ENCODE measurements at regions not wholly inside any gene's neighbourhood (a gene's known extent, or its start where the extent isn't known, plus 50 kb on each side); places are given as distances from the start of the nearest gene placed in this dataset.

DNA sequence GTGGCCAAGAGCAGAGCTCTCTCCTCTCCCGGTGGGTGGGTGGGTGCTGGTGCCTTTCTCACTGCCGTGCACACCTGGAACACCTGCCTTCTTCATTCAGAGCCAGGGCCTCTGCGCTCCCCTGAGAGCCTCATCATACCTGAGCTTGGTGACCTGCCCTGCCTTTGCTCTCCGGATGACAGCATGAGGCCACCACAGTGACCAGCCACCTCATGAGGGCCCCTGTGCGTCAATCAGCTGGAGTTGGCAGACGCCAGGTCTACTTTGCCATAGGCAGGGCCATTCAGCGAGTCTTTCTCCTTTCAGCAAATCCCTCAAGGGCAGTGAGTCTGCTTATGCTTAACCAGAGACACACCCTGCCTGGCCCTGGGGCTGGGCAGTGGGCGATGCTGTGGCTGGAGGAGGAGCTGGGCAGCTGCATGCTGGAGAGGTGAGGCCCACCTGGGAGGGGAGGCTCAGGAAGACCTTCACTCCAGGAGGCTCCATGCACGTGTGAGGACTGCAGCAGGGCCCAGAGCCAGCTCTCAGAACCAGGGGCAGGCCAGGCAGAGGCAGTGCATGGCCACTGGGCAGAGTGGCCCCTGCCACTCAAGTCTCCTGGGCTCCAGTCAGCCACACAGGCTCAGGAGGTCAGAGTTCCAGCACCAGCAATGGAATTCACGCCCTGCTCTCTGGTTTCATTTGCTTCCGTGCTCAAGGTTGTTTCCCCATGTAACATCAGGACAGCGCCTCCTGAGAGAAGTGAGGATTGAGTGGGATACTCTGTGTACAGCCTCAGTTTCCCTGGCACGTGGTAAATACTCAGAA is 417.5 kb upstream of the MYT1L start:
- no peak overlapping the region for H3K4me3 ChIP-seq (ENCODE audit: low read depth, low read length)
- DNase-seq (ENCODE audit: low read depth): no peak

DNA sequence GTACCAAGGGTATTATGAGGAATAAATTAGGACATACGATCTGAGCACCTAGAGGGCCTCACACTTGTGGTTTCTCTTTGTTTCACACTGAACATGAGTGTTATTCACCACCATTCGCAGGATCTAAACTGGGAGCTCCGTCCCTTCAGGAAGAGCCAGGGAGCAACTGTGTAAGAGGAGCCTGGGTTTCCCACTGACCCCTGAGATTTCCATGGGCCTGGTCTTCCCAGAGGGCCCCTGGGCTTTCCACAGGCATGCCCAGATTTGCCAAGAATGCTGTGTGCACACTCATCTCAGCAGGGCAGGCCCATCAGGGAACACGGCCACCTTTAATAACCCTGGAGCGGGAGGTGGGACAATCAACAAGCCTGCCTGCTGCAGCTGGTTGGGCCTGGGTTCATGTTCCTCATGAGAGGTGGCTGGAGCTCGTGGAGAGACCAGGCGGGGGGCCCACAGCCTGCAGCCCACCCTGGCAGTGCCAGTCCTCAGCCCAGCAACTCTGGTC is 416.8 kb upstream of the MYT1L start:
- no peak overlapping the region for H3K4me3 ChIP-seq (ENCODE audit: low read depth, low read length)
- DNase-seq (ENCODE audit: low read depth): no peak

DNA sequence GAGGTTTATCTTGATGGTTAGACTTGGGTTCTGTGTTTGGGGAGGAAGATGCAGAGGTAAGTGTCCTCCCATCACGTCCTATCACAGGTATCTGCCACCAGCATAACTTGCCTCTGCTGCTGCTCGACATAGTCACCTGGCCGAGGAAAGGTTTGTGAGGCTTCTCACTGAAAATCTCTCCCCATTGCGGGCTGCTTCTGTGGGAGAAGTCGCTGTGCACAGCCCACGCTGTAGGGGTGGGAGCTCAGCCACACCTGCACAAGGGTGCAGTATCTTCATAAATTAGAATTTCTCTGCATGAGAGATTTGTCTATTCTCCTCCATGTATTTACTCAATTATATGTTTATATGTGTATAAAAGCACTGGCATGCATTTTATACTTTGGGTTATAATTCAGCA is 415.7 kb upstream of the MYT1L start:
- no peak for DNase-seq (ENCODE audit: low read depth)
- H3K4me3 ChIP-seq (ENCODE audit: low read depth, low read length): no peak overlapping the region

DNA sequence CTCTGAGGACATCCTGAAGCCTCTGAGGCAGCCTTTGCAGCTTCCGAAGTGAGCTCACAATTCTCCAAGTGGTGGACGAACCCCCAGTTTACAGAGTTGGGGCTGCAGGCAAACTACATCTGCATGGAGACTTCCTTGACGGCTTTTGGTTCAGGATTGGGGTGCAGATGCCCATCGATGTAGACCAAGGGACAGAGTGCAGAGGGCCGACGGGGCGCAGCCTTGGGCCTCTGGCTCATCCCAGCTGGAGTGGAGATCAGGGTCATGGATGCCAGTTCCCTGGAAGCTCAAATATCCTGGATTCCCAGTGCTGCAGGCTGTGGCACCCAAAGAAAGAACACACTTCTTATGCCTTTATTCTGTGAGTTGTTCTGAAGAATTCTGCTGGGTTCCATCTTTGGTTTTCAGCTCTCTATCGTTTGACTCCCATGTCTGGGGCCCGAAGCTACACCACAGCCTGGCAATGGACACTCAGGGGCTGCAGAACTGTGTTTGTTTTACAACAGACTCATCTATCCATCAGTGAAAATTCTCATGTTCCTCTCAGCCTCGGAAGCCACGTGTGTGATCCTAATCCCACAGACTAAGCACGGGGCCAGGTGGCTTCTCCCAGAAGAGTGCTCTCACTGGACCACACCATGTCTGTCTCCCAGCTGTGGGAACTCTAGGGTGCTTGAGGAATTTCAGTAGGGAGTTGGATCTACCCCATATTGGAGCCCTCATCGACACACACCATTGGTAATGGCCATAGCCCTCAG is 414.1 kb upstream of the MYT1L start:
- no peak for DNase-seq (ENCODE audit: low read depth)
- H3K4me3 ChIP-seq (ENCODE audit: low read depth, low read length): no peak overlapping the region

DNA sequence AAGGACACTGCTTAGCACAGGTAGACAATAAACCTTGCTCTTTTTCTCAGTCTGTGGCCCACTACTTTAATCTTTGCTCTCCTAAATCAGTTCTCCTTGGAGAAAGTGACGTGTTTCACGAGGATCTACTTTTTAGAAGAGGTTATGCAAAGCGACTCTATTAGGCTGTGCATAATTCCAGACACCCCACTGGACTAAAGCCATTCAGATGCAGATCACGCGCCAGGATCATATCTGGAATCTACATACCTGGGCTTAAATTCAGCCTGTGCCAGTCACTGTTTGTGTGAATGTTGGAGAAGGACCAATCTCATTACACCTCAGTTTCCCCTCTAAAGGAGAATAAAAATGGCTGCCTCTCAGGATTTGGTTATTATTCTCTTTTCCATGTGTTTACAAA is 413.0 kb upstream of the MYT1L start:
- H3K4me3 ChIP-seq (ENCODE audit: low read depth, low read length): no peak overlapping the region
- no peak for DNase-seq (ENCODE audit: low read depth)

DNA sequence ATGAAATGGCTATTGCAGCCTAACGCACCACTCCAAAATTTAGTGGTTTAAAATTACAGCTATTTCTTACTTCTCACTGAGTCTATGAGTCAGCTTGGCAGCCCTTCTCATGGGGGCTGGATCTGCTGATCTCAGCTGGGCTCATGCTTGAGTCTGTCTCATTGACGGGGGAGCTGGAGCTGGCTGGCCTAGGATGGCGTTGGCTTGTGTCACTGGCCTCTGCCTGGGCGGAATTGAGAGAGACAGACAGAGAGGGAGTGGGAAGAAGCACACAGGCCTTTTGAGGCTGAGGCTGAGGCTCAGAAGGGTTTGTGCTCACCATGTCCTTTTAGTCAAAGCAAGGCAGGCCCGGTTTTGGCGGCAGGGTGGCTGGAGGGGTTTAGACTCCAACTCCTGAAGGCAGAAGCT is 412.1 kb upstream of the MYT1L start:
- peak; percentile 16 for DNase-seq (ENCODE audit: low read depth)
- H3K4me3 ChIP-seq (ENCODE audit: low read depth, low read length): no peak overlapping the region

DNA sequence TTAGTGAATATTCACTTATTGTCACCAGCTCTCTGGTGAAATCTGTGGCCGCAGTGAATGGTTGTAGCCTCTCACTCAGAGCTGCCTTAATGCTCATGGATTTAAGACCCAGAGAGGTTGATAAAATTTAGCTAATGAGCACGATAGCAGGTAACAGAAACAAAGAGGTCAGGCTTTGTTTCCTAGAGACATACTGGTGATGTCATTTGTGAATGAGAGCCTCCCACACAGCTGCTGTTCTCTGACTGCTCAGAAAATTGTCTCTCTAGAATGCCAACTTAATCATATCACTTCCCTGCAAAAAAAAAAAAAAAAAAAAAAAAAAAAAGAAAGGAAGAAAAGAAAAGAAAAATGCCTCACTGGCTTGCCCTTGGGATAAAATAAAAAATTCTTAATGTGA is 411.7 kb upstream of the MYT1L start:
- H3K4me3 ChIP-seq (ENCODE audit: low read depth, low read length): no peak overlapping the region
- no peak for DNase-seq (ENCODE audit: low read depth)

DNA sequence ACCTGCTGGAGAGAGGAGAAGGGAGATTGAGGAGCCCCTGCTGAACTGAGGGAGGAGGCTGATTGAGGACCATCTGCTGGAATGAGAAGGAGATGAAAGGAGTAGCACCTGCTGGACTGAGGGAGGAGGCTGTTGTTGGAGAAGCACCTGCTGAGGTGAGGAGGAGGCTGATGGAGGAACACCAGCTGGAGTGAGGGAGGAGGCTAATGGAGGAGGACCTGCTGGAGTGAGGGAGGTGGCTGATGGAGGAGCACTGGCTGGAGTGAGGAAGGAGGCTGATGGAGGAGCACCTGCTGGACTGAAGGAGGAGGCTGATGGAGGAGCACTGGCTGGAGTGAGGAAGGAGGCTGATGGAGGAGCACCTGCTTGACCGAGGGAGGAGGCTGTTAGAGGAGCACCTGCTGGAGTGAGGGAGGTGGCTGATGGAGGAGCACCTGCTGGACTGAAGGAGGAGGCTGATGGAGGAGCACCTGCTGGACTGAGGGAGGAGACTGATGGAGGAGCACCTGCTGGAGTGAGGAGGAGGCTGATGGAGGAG is 409.2 kb upstream of the MYT1L start:
- DNase-seq (ENCODE audit: low read depth): no peak
- H3K4me3 ChIP-seq (ENCODE audit: low read depth, low read length): no peak overlapping the region

DNA sequence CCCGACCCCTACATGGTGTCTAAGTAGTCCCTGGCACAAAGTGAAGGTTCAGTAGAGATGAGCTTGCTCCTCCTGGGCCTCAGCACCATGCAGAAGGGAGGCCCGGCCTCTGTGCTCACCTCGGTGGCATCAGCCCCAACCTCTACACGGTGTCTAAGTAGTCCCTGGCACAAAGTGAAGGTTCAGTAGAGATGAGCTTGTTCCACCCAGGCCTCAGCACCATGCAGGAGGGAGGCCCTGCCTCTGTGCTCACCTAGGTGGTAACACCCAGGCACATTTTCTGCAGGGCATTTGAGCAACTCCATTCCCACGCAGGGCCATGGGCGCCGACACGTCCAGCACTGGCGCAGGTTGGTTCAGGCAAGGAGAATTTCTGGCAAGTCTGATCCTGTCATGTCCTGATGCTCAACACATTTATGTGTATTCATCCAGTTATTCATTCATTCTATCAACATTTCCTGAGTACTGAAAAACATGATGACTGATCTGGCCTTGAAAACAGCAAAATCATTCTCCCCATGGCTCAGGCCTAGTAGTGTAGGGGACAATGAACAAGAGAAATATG is 408.2 kb upstream of the MYT1L start:
- no peak overlapping the region for H3K4me3 ChIP-seq (ENCODE audit: low read depth, low read length)
- no peak for DNase-seq (ENCODE audit: low read depth)

DNA sequence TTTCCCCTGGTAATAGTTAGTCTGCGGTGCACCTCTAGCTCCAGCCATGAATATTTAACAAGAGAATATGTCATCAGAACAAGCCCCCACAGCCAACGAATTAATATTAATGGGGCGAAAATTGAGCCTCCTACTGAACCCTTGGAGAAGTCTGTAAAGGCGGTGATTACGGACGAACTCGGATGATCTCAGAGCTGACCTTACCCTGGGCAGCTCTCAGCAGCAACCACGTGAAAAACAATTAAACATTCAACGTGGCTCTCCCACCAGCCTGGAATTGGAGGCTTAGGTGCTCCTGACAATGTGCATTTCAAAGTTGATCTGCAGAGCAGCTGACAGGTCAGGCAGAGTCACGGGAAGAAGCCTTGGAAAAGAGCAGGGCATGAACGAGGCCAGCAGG is 407.6 kb upstream of the MYT1L start:
- DNase-seq (ENCODE audit: low read depth): no peak
- H3K4me3 ChIP-seq (ENCODE audit: low read depth, low read length): no peak overlapping the region

DNA sequence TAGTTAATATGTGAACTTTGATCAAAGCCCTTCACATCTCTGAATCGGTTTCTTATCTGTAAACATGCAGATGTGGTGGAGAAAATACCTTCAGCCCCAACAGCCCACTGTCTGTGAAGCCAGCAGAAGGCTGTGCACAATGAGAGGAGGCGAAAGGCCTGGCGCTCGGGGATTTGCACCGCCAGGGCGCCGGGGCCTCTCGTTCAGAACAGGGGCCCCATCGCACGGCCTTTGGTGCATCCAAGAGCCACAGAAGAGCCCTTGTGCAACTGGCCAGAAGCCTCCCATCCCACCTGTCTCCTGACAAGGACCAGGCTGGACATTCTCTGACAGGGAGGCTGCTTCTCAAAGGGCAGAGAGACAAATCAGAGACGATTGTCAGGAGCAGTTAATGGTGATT is 407.2 kb upstream of the MYT1L start:
- no peak for DNase-seq (ENCODE audit: low read depth)
- no peak overlapping the region for H3K4me3 ChIP-seq (ENCODE audit: low read depth, low read length)

DNA sequence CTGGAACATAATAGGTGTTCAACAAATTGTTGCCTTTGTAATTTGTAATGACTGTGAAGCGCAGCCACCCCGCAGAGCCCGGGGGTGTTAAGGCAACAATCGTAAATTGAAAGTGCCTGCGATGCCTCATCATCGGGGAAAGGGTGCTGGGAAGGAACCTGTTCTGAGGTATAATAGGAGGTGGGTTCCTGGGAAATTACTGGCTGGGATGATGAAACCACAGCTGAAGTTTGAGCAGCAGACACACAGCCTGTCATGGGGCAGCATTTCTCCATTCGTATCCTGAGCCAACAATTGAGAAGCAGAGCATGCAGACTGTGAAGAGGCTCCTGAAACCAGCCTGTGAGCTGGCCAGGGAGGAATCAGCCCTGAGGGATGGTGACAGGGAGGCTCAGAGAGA is 404.0 kb upstream of the MYT1L start:
- no peak overlapping the region for H3K4me3 ChIP-seq (ENCODE audit: low read depth, low read length)
- DNase-seq (ENCODE audit: low read depth): no peak

DNA sequence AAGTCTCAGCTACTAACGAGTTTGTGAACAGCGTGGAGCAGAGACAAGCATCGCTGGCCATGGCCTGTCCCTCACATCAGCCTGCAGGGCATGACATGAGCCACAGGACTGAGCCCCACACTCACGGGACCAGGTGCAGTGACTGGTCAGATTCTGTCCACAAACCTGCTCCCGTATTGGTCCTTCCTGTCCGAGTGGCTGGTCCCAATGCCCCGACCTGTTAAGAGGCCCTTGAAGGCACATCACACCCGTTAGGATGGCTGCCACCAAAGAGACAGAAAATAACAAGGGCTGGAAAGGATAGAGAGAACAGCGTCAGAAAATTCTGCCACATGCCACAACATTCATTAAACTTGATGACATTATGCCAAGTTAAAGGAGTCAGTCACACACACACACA is 403.2 kb upstream of the MYT1L start:
- no peak overlapping the region for H3K4me3 ChIP-seq (ENCODE audit: low read depth, low read length)
- no peak for DNase-seq (ENCODE audit: low read depth)

DNA sequence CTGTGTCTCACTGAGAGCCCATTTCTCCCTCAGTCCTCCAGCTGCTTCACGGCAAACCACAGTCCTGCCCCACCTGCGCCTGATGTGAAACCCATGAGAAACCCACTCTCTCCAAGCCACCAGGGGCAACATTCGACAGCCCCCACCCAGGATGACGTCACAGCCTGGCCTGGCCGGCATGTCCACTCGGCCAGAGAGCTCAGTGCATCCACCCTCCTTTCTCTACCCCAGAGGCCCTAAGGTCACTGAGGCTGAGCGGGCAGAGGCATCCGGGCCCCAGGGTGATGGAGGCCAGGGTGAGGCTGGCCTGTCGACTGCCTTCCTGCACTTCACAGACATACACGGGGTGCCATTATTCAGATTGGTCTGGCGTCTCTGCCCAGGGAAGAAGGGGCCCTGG is 402.7 kb upstream of the MYT1L start:
- no peak for DNase-seq (ENCODE audit: low read depth)
- H3K4me3 ChIP-seq (ENCODE audit: low read depth, low read length): no peak overlapping the region

DNA sequence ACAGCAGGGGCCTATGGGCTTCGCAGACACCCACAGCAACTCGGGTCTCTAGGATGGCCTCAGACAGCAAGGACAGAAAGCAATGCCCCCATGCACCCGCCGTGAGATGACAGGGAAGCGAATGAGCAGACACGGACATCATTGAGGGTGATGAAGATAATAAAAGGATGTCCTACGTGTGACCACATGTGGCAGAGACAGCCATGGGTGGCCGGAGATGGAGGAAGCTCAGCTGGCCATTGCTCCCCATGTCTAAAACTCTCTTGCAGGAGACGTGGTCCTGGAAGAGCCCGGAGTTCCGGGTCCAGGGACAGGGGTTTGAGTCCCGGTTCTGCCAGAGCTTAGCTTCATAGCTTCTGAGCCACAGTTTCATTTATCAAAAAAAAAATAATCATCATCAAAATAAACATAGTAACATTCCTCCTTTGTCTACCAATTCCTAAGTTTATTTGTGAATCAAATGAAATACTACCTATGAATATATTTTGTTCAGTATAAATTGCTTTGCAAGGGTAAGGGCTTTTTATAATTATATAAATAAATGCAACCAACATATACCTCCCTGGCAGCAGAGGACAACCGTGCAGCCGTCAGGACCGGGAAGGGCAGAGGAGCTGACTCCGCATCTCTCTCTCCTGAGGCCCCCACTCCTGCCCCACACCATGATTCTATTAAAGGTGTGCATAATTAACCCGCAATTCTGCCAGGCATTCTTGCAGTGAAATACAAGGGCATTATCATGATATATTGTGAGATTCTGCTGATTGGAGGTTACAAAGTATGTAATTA is 401.4 kb upstream of the MYT1L start:
- DNase-seq (ENCODE audit: low read depth): no peak

DNA sequence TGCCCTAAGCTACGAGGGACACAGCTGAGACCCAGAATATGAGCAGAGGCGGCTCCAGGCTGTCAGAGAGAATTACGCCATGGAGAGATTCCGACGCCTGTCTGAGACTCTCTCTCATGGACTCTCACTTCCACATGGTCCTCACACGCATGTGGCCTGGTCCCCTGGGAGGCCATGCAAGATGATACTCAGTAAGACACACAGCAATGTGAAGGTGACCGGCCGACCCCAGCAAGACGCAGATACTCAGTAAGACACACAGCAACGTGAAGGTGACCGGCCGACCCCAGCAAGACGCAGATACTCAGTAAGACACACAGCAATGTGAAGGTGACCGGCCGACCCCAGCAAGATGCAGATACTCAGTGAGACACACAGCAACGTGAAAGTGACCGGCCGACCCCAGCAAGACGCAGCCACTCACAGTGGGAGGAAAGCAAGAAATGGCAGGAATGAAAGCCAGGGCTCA is 400.8 kb upstream of the MYT1L start:
- DNase-seq (ENCODE audit: low read depth): no peak
- H3K4me3 ChIP-seq (ENCODE audit: low read depth, low read length): no peak overlapping the region

More for the DNA sequence above, 401.4 kb upstream of the MYT1L start:
- no peak overlapping the region for H3K4me3 ChIP-seq (ENCODE audit: low read depth, low read length)

DNA sequence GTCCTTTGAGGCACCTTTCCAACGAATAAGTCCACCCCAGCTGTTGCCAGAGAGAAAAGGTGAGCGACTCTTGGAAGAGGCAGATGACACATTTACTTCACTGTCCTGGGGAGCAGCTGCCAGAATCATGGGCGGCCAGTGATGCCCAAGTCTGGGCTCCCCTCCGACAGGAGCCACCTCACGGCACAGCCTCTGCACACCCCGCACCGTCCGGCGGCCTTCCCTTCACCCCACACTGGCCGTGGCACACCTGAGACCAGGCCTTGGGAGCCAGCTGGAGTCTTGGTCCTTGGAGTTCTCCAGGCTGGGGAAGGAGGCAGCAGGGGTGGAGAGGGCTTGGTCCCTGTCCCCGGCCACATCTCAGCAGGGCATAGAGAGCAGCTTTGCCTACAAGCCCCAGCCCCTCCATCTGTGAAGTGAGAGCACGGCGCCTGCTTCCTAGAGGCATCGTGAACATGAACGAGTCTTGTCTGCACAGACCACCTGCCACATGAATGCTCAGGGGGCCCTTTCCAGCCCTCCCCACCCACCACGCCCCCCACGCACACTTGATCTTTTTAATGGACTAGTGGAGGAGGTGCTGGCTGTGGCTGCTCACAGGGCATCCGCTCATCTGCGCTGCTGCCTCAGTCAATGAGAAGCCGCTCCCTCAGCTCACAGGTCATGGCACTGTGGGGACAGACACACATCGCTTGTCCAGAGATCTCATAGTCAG is 400.2 kb upstream of the MYT1L start:
- no peak for DNase-seq (ENCODE audit: low read depth)
- H3K4me3 ChIP-seq (ENCODE audit: low read depth, low read length): no peak overlapping the region

DNA sequence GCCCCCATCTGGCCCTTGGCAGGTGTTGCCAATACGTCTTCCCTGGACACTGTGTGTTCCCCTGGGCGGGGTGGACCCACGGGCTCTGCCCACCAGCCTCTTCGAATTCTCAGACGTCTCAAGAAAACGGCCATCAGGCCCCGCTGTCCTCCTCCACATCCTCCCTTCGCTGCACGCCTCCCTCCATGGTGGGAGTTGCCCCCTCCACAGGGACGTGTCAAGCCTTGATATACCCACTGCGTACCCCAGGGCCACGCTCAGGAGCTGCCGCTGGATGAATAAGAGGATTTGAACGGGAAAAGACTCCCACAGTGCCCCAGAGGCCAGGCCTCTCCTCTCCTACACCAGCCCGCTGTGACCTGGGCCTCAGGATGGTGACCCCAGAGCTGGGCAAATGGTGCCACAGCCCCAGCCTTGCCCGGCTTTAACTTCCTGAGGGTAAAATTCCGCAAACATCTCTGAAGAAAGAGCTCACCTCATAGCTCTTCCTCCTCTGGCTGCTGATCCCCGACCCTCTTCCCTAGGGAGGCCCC is 399.3 kb upstream of the MYT1L start:
- no peak for DNase-seq (ENCODE audit: low read depth)
- no peak overlapping the region for H3K4me3 ChIP-seq (ENCODE audit: low read depth, low read length)

DNA sequence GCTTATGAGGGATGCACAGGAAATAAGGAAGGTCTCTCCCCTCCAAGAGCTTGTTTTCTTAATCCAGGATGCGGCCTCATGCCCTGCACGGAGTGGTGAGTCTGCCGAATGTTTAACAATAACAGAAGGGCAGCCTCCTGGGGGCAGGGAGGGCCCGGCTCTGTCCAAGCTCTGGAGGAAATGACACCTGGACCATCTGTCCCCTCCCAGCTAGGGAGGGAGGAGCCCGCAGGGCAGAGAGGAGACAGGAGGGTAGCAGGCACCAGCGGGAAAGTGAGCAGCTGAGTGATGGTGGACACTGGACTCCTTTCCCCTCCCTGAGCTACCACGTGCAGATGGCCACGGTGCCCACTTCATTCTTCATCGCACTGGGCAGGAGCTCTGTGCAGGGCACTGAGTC is 398.2 kb upstream of the MYT1L start:
- H3K4me3 ChIP-seq (ENCODE audit: low read depth, low read length): no peak overlapping the region
- DNase-seq (ENCODE audit: low read depth): no peak
